Central memory CD4-positive, alpha-beta T cell (primary cell): ENCODE measurements at regions not wholly inside any gene's neighbourhood (a gene's known extent, or its start where the extent isn't known, plus 50 kb on each side); places are given as distances from the start of the nearest gene placed in this dataset.

Source experiments
- DNase-seq: peaks from one replicate; pipeline ENCODE4 v3.0.0; 2022

DNA sequence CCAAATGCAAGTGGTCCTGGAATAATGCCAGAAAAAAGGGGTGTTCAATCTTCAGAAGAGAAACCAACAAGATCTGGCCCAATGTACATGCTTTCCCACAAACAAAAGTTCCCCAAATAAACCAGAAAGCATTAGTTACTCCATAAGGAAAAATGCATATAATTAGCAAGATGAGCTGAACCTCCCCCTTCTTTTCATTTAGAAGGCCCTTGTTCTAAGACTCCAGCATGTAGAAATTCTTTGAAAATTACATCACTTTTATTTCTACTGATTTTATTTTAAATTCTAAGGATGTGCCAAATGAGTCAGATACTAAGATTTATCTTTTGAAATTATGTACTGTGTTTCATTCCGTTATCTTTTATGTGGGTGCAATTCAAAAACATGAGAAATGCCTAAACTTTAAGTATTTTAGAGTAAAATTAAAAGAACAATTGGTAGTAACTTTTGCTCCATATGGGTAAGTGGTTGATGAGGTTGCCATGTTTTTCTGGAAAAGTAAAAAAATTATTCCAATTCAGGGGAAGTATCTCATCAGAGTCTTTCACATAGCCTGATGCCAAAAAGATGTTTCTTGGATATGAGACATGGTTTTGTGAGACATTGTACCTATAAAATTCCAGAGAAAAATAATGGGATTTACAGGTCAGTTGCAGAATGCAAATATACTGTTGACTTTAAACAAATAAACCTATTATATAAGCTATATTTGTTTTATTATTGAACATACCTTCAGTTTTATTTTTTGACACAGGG lies 106.5 kb upstream of the CCDC112 start:
- DNase-seq, result no peak

DNA sequence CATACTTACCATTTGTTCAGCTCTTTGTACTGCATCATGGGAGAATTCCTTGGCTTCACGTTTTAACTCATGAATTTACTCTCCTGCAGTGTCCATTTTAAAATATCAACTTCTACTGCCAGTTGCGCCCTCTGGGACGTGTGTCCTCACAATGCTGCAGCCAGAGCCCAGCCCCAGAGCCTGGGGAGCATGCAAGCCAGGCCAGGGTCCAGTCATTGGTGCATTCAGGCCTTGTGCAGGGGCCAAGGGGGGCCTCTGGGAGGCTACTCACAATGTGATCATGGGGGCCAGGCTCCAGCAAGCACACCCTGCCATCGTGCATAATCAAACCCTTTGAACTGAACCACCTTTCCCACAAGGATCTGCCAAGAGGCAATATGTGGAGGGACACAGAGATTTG lies 105.6 kb upstream of the CCDC112 start:
- no peak for DNase-seq

DNA sequence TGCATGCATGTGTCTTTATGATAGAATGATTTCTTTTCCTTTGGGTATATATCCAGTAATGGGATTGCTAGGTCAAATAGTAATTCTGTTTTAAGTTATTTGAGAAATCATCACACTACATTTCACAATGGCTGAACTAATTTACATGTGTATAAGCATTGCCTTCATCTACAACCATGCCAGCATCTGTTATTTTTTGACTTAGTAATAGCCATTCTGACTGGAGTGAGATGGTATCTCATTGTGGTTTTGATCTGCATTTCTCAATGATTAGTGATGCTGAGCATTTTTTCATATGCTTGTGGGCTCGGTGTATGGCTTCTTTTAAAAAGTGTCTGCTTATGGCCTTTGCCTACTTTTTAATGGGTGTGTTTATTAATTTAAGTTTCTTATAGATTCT lies 102.3 kb upstream of the CCDC112 start:
- DNase-seq, result no peak

DNA sequence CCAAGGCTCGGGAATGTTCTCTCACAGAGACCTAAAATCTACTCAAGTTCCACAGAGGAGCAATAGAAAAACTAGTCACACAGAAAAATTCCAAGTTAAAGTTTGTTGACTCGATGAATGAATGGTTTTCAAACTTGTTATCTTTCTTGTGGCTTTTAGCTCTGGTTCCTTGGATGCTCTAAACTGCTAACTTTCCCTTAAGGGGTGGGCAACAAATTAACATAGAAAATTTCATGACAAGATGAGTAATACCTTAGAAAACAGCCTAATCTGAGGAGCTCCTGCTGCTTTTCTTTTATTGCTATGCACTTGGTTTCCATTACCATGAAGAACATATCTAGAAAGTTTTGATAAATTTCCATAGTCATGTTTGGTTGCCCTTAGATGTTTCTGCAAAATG lies 100.2 kb upstream of the CCDC112 start:
- DNase-seq, result no peak

DNA sequence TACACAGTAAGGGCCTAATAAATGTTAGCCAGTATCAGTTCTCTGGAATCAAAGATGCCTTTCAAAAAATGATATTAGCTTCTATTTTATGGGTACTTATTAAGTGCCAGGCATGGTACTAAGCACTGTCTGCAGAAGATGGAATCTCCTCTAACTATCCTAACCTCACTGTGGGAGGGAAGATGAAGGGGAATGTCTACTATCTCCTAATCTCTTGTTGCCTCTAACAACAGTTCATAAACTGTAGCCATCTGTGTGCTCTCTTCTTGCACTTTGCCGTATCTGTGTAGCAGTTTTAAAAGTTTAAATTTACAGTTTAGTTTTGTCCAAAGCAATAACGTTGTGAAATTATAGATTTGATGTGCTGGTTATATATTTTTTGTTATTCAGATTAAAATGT lies 99.6 kb upstream of the CCDC112 start:
- DNase-seq, result no peak

DNA sequence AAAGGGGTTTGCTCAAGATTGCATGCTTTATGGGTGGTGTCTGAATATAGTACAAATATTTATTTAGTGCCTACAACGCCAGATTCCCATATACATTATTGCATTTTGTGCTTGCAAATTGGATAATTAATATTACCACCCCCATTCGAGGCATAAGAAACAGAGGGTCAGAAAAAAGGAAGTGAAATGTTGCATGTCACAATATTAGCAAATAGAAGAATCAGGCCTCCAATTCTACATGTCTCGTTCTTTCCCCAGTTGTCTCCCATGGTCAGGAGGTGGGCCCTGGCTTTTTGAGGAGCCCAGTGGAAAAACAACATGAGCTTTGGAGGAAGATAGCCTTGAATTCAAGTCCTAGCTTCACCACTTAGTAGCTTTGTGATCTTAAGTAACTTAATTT lies 98.1 kb upstream of the CCDC112 start:
- no peak for DNase-seq

DNA sequence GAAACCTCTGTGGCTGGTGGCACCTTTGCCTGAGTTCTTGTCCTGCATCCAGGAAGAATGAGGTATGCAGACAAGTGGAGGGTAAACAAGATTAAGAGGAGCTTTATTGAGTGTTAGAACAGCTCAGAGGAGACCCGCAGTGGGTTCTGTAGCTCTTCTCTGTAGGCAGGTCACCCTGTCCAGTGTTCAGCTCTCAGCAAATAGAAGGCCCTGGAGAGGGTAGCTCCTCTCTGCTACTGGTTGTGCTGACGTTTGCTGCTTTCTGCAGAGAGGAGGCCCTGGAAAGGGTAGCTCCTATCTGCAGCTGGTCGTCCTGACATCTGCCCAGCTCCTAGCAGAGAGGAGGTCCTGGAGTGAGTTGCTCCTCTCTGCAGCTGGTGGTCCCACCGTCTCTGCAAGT lies 96.8 kb upstream of the CCDC112 start:
- DNase-seq, result no peak

DNA sequence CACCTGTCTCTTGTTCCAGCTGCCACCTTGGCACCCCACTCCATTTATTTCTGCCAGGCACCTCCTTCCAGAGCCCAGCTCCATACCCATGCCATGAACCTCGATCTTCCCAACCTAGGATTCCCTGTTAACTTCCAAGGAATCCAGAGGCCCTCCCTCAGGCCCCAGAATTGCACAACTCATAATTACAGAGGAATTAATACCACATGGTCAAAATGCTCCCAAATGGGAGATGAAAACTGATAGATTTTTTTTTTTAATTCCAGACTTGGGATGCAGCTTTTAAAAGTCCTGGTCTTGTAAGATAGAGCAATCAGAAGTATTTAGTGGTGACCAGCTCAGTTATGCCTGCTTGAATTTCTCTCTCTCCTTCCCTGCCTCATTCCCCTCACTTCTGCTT lies 96.2 kb upstream of the CCDC112 start:
- DNase-seq, result no peak

DNA sequence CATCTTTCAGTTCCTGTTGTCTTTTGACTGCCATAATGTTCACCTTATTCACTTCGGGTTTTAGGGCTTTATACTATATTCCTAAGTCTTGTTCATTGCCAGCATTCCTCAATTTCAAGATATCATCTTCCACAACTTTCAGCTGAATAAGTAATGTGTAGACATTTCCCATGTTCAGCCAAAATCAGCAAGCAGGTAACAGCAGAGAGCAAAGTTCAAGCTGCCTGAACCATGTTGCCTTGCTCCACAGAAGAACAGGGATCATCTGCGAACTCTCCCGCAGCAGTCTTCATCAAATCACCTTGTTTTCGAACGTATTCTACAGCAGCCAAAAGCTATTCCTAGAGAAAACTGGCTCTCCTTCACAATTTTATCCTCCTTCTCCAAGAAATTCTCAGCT lies 95.3 kb upstream of the CCDC112 start:
- no peak for DNase-seq

DNA sequence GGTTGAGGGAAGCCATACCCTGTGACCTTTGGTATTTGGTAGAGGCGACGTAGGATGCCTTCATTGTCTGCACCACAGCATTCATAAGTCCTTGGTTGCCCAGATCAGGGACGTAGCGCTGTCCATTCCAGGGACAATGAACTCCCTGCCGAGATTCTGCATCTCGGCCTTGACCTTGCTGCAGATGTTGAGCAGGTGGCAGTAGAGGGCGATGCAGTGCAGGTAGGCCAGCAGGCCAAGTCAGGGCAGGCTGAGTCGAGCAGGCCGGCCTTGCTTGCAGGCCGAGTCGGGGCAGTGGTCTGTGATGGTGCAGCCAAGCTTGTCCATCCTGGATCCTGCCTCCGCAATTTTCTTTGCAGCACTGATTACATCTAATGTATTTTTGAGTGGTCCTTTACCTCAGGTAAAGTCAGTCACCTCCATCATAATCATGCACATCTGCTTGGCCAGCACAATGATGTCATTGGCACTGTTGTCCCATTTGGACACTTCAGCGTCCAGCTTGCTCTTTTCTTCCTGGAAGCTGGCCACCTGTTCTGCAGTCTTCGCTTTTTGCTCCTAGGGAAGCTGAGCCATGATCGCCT lies 93.4 kb upstream of the CCDC112 start:
- DNase-seq, result no peak

DNA sequence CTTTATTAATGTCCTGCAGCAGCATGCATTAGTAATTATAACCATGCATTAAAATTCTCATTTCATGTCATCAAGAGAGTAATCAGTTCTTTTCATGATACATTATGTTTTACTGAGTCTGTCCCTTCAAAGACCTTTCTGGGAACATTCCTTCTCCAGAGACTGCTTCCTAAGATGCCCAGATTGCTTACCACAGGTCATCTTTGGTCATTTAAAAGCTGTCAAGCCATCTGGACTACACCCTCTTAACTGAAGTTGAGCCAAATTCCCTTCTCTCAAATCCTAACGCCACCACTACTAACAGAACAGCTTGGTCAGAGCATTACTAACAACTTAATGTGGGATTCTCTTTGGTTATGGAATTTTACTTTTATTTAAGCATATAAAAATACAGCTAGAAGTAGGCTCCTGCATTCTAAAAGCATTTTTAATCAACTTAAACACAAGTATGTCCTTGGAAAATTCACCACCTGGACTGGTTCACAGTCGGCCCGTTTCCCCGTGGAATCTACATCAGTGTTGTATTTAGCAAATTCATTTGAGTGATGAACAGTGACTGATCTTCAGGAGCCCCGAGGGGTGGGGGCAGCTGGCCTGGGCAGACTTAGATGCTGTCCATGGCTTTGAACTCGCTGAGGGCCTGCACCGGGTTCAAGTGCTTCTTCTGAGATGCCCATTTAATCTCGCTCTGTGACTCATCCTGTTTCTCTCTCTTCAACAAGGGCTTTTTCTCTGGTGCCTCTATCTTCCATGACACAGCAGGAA lies 92.8 kb upstream of the CCDC112 start:
- DNase-seq, result no peak

DNA sequence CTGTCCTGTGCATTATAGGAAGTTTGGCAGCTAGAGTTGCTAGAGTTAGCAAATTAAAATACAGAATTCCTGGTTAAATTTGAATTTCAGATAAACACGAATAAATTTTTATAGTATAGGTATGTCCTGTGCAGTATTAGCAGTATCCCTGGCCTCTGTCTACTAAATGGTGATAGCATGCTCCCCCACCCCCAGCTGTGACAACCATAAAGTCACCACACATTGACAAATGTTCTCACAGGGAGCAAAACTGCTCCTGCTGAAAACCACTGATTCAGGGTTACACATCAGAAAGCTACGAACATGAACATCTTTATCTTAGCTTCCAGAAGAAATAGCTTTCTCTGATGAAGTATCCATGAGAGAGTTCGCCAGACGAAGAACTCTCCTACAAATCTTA lies 91.8 kb upstream of the CCDC112 start:
- DNase-seq, result no peak

DNA sequence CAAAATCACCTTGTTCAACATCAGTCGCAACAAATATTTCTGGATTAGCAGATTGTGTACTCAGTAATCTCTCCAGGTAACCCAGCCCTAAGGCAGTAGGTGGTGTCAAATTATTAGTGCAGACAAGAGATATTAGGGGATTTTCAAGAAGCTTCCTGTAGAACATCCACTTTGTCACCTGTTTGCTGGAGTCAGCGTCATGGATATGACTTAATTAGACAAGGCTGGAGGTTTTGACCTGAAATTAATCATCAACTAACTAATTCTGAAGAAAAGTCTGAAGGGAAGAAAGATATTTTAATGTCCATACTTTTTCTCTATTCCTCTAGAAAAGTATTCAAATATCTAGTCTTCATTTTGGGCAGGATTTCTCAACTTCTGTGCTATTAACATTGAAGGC lies 91.4 kb upstream of the CCDC112 start:
- no peak for DNase-seq

DNA sequence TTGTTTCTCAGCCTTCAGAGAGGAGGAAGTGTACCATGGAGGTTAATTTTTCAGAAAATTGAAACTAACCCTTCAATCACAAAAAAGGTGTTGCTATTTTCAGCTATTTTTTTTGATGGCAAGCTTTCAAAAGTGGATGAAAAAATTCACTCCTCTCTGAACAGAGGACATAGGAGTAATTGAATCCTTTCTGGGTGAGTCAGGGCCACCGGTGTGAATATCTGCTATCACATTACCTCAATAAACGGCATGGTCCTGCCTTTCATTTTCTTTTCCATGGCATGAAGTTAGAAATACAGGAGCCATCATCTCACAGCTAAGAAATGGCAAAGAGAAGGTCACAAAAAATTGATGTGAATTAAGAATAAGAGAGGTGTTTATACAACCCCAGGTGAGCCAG lies 90.2 kb upstream of the CCDC112 start:
- DNase-seq, result no peak

DNA sequence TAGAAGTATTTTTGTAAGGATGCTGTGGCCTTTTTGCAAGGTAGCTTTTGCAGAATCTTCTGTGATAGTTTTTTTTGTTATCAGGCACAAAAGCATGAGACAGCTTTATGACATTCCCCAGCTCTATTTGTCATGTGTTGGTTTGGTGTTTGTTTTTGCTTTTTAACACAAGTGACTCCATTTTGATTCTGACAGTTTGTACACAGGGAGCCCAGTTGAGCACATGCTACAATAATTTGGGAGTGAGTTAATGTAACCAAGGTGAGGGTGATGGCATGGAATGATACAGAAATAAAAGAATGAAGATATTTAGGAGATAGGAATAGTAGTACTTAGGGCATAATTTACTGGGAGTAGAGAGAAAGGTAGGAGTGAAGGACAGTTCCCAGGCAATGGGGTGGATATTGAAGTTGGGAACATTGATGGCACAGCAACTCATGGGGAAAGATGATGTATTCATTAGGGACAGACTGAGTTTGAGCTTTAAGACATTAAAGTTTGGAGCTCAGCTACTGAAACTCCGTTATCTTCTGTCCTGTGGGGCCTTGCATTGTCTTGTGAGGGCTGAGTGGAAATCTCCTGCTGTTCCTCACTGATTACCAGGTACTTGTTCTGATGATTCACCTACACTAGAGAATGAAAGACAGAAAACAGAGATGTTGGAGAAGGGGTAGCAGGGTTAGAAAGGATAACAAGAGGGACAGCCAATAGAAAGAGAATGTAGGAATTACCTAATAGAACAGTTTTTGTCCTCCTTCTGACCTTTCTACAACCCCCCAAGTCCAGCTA lies 88.3 kb upstream of the CCDC112 start:
- DNase-seq, result no peak

DNA sequence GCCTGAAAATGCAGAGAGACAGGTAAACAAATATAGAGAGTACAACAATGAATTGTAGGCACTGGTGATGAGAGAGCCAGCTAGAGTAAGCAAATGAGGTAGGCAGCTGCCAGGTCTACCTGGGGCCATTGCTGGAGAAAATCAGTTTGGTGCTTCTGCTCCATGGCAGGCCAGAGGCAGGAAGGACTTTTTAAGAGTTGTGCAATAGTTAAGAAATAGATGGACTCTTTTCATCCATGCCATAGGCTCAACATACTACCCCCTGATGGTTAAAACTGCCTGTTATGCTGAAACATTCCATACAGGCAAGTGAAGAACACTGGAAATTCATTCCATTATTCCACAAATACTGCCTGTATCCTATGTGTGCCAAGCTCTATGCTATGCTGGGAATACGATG lies 86.5 kb upstream of the CCDC112 start:
- DNase-seq, result no peak

DNA sequence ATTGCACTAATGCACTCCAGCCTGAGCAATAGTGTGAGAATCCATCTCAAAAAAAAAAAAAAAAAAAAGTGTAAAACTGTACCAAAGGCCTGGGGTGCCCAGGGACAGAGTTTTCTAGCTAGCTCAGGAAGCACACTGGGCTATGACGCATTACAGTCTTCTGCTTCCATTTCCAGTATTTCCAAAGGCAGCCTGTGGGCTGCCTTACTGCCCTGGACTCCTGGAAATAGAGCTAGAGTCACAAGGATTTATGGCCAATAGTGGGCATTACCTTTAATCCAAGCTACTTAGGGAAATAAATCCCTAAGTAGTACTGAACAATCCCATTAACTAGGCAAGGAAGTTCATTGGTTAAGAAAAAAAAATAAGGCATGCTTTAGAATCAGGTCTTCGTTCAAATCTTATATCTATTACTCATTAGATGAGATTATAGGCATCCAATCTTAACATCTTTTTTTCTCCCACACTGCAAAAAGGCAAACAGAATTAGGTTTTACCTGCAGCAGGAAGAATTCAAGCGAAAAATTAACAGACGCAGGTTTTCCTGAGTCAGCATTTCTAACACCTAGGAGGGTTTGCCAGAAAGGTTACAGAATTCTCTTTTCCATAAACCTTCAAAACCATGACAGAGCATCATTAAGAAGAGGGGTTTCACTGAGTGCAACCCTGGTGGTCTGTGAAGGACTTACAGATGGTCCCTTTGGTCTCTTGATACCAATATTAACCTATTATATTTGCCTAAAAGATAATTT lies 85.6 kb upstream of the CCDC112 start:
- no peak for DNase-seq

DNA sequence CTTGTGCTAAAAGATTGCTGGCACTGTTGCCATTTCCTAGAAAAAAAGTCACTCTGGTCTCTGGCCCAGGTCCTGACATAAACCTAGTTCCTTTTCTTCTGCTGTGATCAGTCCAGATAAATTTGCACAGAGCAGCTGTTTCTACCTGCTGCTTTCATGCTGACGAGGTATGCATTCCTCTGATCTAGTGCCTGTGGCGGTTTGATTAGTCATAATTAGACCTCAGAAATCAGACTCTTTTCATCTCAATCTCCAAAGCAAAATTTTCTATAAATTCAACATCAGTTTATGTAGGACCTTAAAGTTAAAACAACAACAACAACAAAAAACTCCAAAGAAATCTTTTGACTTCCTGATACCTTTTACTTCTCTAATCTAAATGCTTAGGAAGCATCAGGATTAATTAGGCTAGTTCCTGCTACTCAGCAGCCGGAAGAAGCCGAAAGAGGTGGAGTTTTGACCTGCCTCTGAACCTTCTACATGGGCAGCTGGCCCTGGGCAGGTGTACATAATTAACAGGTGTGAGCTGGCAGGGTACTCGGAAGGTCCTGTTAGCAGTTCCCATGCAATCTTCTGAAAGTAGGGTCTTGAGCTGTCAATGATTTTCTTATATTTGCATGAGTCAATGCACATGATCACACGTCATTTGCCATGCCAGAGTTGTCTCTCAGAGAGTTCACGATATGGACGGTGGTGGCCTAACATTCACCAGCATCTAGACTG lies 83.3 kb upstream of the CCDC112 start:
- DNase-seq, result peak; percentile 8

DNA sequence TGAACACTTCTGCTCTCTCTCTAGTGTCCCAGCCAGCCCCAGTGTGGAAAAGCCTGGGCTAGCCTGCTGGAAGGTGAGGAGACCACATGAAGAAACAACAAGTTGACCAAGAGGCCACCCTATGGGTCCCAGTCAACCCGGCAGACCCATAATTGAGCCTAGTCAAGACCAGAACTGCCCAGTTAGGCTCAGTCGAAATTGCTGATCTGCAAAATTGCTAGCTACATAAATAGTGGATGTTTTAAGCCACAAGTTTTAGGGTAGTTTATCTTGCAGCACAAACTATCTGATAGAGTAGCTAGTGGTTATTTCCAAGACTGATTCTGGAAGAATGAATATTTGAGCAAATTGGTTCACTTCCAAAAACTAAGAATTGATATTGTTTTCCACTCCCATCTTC lies 82.3 kb upstream of the CCDC112 start:
- no peak for DNase-seq

DNA sequence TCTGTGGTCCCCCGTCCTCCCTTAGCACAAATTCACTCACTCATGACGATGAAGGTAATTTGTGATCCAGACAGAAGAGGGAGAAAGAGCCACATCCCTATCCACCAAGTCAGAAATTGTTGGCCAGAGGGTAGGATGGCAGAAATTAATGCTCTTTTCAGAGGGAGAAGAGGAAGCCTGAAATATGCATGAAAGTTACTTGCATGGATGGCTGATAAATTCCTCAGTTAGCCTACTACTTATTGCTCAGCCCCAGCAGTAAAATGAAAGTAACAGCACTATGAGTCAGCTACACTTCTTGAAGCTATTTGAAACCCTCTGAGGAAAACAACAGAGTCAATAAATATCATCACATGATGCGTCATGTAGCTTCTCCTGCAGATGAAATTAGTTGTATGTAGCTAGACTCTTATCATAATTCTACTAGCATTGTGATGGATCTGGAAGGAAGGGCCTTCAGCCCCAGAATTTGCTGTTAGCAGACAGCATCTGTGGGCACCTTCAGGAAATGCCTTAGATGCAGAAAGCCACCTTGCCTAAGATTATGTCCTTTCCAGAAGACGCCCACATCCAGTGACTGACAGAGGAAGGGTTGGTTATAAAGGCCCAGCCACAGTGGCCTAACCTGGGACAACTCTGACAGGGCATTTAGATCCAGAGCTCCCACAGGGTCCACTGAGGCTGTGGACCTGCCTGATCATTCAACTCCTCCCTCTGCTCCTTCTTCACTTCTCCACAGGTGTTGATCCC lies 81.2 kb upstream of the CCDC112 start:
- DNase-seq, result no peak

DNA sequence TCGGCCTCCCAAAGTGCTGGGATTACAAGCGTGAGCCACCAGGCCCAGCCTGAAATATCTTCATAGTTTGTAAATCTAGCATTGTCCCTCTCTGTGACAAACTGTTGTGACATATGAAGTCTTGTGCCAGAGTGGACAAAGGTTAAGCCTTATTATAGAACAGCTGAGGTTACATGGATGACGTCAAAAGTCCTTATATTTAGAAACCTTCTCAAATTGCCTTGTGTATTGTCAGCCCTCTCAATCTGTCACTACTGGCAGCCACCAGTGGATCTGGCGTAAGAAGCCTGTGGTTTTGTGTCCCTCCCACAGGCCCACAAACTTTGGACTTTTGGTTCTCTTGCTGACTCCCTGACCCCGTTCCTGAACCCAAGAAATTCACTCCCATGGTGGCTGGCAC lies 79.4 kb upstream of the CCDC112 start:
- no peak for DNase-seq
